ENCODE measurements at regions not wholly inside any gene's neighbourhood (a gene's known extent, or its start where the extent isn't known, plus 50 kb on each side); places are given as distances from the start of the nearest gene placed in this dataset.

GRCh38 chr1:117708323-117709248 is 102.7 kb downstream of the TENT5C start:
- H3K4me1 ChIP-seq, result peaks cover 0 to 17% (median 0%) of the 10 kb centered on the region in 12 donors
- peak overlapping the region in 1 of 12 donors; percentile 19 for H3K27ac ChIP-seq
- TF ChIP-seq POLR2A (IDR thresholded peaks at IDR 0.05) (no peak), CTCF (IDR thresholded peaks at IDR 0.05) (no peak)
- WGBS, 4 donors, result 75 to 79% (median 78%) methylated on average over 15 of the region's 15 CpGs
- peaks cover 0 to 4% (median 0%) of the 10 kb centered on the region in 12 donors for H3K9me3 ChIP-seq
- DNase-seq (no peak), ATAC-seq (peak in 1 of 4 donors; percentile 47)
- intact Hi-C loops (cut with DNase I), result loop anchor here in 1 of 10 donors (10.0 kb wide), 1 partner anchor 64 kb away; no protein-coding TSS in a partner anchor
- H3K27me3 ChIP-seq, result no peaks in the 10 kb centered on the region
- H3K36me3 ChIP-seq, result no peaks in the 10 kb centered on the region
- no peak overlapping the region for H3K4me3 ChIP-seq

- whole genome bisulfite sequencing, 4 donors, result 72 to 86% (median 78%) methylated on average over 4 of the region's 4 CpGs
- no peak for ATAC-seq
- intact Hi-C loops (cut with DNase I), result loop anchor here in 1 of 10 donors (10.0 kb wide), 1 partner anchor 64 kb away; no protein-coding TSS in a partner anchor
Observed at GRCh38 chr1:117709249-117709691, 103.4 kb downstream of the TENT5C start.

GRCh38 chr1:117710710-117711109 is 104.9 kb downstream of the TENT5C start:
- WGBS, 4 donors, result 78 to 84% (median 83%) methylated on average over 8 of the region's 8 CpGs
- Histone ChIP-seq H3K27me3 (no peaks in the 10 kb centered on the region), H3K36me3 (no peaks in the 10 kb centered on the region), H3K4me3 (no peak overlapping the region), H3K4me1 (peaks cover 0 to 17% (median 0%) of the 10 kb centered on the region in 12 donors), H3K9me3 (no peaks in the 10 kb centered on the region), H3K27ac (no peak overlapping the region)
- DNase-seq, result no peak
- intact Hi-C loops (cut with DNase I), result loop anchor here in 1 of 10 donors (5.0 kb wide), 1 partner anchor 63 kb away; no protein-coding TSS in a partner anchor
- TF ChIP-seq POLR2A (IDR thresholded peaks at IDR 0.05) (no peak), CTCF (IDR thresholded peaks at IDR 0.05) (peak in 1 of 12 donors; percentile 12)
- no peak for ATAC-seq

More at GRCh38 chr1:117709249-117709691, 103.4 kb downstream of the TENT5C start:
- Histone ChIP-seq H3K27me3 (no peaks in the 10 kb centered on the region), H3K4me3 (no peak overlapping the region), H3K36me3 (no peaks in the 10 kb centered on the region), H3K9me3 (peaks cover 0 to 2% (median 0%) of the 10 kb centered on the region in 12 donors), H3K4me1 (peaks cover 0 to 17% (median 0%) of the 10 kb centered on the region in 12 donors), H3K27ac (peak overlapping the region in 1 of 12 donors; percentile 19)
- DNase-seq, result no peak
- TF ChIP-seq POLR2A (IDR thresholded peaks at IDR 0.05) (no peak), CTCF (IDR thresholded peaks at IDR 0.05) (no peak)

- Histone ChIP-seq H3K36me3 (no peaks in the 10 kb centered on the region), H3K4me3 (no peak overlapping the region), H3K27me3 (no peaks in the 10 kb centered on the region), H3K9me3 (no peaks in the 10 kb centered on the region), H3K4me1 (peaks cover 0 to 17% (median 0%) of the 10 kb centered on the region in 12 donors), H3K27ac (no peak overlapping the region)
- intact Hi-C loops (cut with DNase I), result loop anchor here in 1 of 10 donors (5.0 kb wide), 1 partner anchor 65 kb away; no protein-coding TSS in a partner anchor
- DNase-seq, result no peak
- TF ChIP-seq POLR2A (IDR thresholded peaks at IDR 0.05), result no peak
- TF ChIP-seq CTCF (IDR thresholded peaks at IDR 0.05), result no peak
- ATAC-seq, result no peak
- 73 to 88% (median 80%) methylated on average over 2 of the region's 2 CpGs for WGBS, 4 donors
Observed at GRCh38 chr1:117712621-117713020, 106.8 kb downstream of the TENT5C start.

Measured in heart left ventricle (tissue), 16 donors.